Lower lobe of right lung (tissue), 2 donors: ENCODE measurements at regions not wholly inside any gene's neighbourhood (a gene's known extent, or its start where the extent isn't known, plus 50 kb on each side); places are given as distances from the start of the nearest gene placed in this dataset.

ENCODE experiments used
- ATAC-seq, 2 donors: fragments of 200-7000 bp; cut with Tn5 transposase; one replicate each; pipeline ENCODE4 v1.9.1; 2020 to 2022; ENCODE audit warnings: mild to moderate bottlenecking in 2 of 2, moderate library complexity in 2 of 2
- DNase-seq: peaks from one replicate; pipeline ENCODE4 v3.0.0-alpha.2; 2020
- H3K27ac ChIP-seq: fragments of 200-600 bp; one replicate; pipeline ENCODE4 v1.8.0; 2022
- H3K27me3 ChIP-seq: fragments of 200-600 bp; one replicate; pipeline ENCODE4 v1.8.0; 2022; ENCODE audit warnings: low read depth
- H3K36me3 ChIP-seq: fragments of 200-600 bp; one replicate; pipeline ENCODE4 v1.8.0; 2022; ENCODE audit warnings: mild to moderate bottlenecking
- H3K4me1 ChIP-seq: fragments of 200-600 bp; one replicate; pipeline ENCODE4 v1.8.0; 2022
- H3K4me3 ChIP-seq: fragments of 200-600 bp; one replicate; pipeline ENCODE4 v1.8.0; 2022; ENCODE audit warnings: mild to moderate bottlenecking
- H3K9me3 ChIP-seq: fragments of 200-600 bp; one replicate; pipeline ENCODE4 v1.8.0; 2022
- intact Hi-C: fragments of 100-400 bp; cut with DNase I; formaldehyde crosslinking; loops from one replicate; pipeline ENCODE4 v1.11.0; 2022
- TF ChIP-seq, protein P1 (sequence below): fragments of 200-600 bp; IDR thresholded peaks from one replicate; pipeline ENCODE4 v1.8.0; 2022; ENCODE audit warnings: antibody characterized with exemption, mild to moderate bottlenecking
- donor health status: DM: no; HTN: yes; CAD: no; lungs with severe emphysema.

DNA sequence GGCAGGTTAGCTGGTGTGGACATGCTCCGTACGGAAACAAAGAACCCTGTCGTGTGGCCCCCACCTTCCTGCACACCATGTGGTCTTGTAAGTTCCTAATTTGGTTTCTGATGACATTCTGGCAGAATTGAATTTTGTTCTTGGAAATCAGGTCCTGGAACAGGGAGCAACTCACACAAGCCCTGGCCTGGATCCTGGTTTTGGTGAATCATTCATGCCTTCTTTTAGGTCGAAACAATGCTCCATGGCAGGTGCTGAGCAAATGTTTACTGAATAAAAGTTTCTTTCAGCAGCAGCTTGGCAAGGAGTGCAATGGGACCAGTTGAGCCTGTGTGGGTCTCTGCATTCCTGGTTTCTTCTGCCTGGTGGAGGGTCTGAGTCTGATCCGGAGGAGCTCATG is 978.4 kb downstream of the BCL11B start:
- ATAC-seq (no peak), DNase-seq (no peak)
- Histone ChIP-seq H3K9me3 (no peaks in the 10 kb centered on the region), H3K27me3 (no peaks in the 10 kb centered on the region), H3K4me3 (no peak overlapping the region), H3K4me1 (no peaks in the 10 kb centered on the region), H3K27ac (no peak overlapping the region), H3K36me3 (no peaks in the 10 kb centered on the region)
- intact Hi-C loops: no loop called here
- TF ChIP-seq, protein P1, sequence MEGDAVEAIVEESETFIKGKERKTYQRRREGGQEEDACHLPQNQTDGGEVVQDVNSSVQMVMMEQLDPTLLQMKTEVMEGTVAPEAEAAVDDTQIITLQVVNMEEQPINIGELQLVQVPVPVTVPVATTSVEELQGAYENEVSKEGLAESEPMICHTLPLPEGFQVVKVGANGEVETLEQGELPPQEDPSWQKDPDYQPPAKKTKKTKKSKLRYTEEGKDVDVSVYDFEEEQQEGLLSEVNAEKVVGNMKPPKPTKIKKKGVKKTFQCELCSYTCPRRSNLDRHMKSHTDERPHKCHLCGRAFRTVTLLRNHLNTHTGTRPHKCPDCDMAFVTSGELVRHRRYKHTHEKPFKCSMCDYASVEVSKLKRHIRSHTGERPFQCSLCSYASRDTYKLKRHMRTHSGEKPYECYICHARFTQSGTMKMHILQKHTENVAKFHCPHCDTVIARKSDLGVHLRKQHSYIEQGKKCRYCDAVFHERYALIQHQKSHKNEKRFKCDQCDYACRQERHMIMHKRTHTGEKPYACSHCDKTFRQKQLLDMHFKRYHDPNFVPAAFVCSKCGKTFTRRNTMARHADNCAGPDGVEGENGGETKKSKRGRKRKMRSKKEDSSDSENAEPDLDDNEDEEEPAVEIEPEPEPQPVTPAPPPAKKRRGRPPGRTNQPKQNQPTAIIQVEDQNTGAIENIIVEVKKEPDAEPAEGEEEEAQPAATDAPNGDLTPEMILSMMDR: no peak

- Histone ChIP-seq H3K27ac (no peak overlapping the region), H3K36me3 (no peaks in the 10 kb centered on the region), H3K4me1 (no peaks in the 10 kb centered on the region), H3K27me3 (no peaks in the 10 kb centered on the region), H3K9me3 (no peaks in the 10 kb centered on the region), H3K4me3 (no peak overlapping the region)
- ATAC-seq: no peak
- intact Hi-C loops: no loop called here
- TF ChIP-seq, protein P1: no peak
- DNase-seq: no peak
Measured at GRCh38 chr14:98296895-98297294, 975.1 kb downstream of the BCL11B start.

- no peaks in the 10 kb centered on the region for H3K9me3 ChIP-seq
- H3K27me3 ChIP-seq: no peaks in the 10 kb centered on the region
- DNase-seq: no peak
- TF ChIP-seq, protein P1: no peak
- H3K27ac ChIP-seq: no peak overlapping the region
- H3K4me1 ChIP-seq: no peaks in the 10 kb centered on the region
- no peak for ATAC-seq
- no peaks in the 10 kb centered on the region for H3K36me3 ChIP-seq
- intact Hi-C loops: no loop called here
- H3K4me3 ChIP-seq: no peak overlapping the region
Measured at GRCh38 chr14:98297567-98297966, 974.4 kb downstream of the BCL11B start.

DNA sequence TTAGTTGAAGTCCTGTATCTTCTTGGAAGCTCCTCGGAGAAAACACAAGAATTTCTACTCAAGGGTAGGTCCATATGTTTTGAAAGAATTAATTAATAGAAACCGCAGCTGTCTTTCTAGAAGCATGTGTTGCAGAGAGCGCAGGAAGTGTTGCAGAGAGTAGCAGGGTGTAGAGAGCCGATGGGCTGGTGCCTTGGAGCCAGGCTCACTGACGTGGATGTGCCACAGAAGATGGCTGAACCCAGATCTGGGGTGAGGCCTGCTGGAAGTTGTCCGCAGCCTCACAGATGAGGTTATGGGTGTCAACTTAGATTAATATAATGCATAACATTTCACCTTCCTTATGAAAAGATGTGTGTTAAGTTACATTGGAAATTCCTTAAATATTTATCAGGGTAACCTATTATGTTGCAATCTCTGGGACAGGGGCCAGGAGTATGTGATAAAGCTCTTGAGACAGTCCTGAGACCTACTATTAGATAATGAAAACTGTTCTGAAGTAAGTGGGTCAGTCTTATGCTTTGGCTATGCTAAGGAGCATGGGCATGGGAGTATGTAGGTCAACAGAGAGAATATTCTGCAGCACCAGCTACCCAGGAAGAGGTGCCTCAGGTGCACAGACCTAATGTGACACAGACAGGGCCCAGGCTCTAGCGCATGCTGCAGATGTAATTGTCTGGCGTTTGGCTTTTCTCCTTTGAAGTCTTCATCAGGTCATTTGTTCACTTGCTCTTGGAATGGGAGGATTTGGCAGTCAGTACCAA is 973.3 kb downstream of the BCL11B start:
- intact Hi-C loops: no loop called here
- Histone ChIP-seq H3K27me3 (no peaks in the 10 kb centered on the region), H3K4me3 (no peak overlapping the region), H3K27ac (no peak overlapping the region), H3K9me3 (no peaks in the 10 kb centered on the region), H3K36me3 (no peaks in the 10 kb centered on the region), H3K4me1 (no peaks in the 10 kb centered on the region)
- ATAC-seq (peak; percentile 19 to 75), DNase-seq (no peak)
- TF ChIP-seq, protein P1: no peak

DNA sequence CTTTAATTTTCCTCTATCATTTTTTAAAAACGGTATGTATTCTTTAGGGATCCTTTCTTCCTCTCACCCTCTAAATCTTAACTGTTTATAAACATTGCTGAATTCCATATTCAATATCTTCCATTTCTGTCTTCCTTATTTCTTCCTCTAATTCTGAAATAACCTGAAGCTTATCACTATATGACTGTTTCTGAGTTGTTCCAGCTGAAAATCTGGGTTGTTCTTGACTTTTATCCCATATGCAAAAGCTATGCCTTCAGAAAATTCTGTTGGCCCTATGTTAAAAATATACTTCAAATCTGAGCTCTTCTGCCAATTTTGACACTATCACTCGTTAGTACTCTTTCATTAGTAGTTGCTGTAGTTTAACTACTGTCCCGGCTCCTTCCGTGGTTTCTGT is 970.3 kb downstream of the BCL11B start:
- DNase-seq (no peak), ATAC-seq (no peak)
- TF ChIP-seq, protein P1: no peak
- H3K27ac ChIP-seq: no peak overlapping the region
- H3K9me3 ChIP-seq: no peaks in the 10 kb centered on the region
- intact Hi-C loops: no loop called here
- no peaks in the 10 kb centered on the region for H3K4me1 ChIP-seq
- no peak overlapping the region for H3K4me3 ChIP-seq
- H3K36me3 ChIP-seq: no peaks in the 10 kb centered on the region
- H3K27me3 ChIP-seq: no peaks in the 10 kb centered on the region
